CD4-positive, alpha-beta T cell treated with Interferon gamma for 1 hour (primary cell): ENCODE measurements at regions not wholly inside any gene's neighbourhood (a gene's known extent, or its start where the extent isn't known, plus 50 kb on each side); places are given as distances from the start of the nearest gene placed in this dataset.

Source experiments
- DNase-seq: peaks from one replicate; pipeline ENCODE4 v3.0.0-alpha.2; 2020

GRCh38 chr5:10875201-10875768, 114.3 kb upstream of the DAP start:
- no peak for DNase-seq

- no peak for DNase-seq
Measured at GRCh38 chr5:10874541-10874940, 113.5 kb upstream of the DAP start.

- no peak for DNase-seq
Measured at GRCh38 chr5:10870791-10871190, 109.8 kb upstream of the DAP start.

GRCh38 chr5:10868956-10869355, 107.9 kb upstream of the DAP start:
- no peak for DNase-seq

- no peak for DNase-seq
Measured at GRCh38 chr5:10867389-10868303, 106.6 kb upstream of the DAP start.

DNA sequence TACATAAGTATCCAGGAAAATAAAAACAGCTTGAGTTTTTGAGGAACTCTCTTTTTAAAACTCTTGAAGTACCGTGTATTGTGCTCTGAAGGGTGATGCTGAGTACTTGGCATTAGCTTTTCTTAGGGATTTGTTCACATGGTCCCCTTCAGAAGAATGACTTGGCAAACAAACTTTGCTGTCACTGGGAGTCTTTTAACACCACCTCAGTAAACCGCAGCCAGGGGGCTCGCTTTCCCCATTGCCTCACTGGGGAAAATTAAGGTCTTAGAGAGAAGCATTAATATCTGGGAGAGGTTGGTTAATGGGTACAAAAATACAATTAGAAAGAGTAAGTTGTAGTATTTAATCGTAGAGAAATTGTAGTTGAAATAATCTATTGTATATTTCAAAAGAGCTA, 105.9 kb upstream of the DAP start:
- no peak for DNase-seq

DNA sequence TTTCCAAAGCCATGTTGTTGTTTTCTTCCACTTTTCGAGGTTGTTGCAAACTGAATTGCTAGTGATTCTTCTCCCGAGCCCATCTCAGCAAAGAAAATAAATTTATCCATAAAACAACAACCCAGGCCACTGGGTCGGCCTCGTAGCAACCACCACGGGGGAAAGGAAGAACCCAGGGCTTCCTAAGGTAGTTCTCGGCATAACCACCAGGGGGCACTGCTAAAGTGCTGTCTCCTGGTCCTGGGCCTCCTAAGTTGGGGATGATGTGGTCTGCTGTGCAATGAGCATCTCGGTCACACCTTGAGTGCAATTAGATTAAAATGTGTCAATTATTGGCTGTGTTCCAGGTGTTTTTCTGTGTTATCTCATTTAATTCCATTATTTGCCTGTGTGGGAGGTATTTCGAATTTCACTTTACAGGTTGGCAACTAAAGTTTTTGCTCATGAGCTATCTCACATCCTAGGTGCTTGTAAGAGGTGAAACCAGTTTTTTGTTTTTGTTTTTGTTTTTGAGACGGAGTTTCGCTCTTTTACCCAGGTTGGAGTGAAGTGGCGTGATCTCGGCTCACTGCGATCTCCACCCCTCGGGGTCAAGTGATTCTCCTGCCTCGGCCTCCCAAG, 102.8 kb upstream of the DAP start:
- DNase-seq = peak; percentile 25

DNA sequence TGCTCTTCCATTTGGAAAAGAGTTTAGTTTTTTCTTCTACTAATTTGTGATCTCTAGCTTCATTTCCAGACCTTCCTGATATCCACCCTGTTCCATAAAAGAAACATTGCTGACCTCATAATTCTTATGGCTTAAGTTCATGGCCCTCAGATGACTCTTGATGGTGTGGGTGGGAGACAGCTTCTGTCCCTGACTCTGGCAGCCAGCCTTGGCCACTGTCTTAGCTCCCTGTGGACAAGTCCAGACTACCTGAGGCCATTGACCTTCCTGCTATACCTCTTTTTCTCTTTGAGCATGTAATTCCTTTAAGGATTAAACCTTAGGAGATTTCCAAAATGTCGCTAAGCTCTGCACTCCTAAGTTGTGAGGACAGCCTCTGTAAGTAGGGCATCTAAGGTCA, 101.1 kb upstream of the DAP start:
- no peak for DNase-seq

- no peak for DNase-seq
Measured at GRCh38 chr5:10861423-10861790, 100.4 kb upstream of the DAP start.

DNA sequence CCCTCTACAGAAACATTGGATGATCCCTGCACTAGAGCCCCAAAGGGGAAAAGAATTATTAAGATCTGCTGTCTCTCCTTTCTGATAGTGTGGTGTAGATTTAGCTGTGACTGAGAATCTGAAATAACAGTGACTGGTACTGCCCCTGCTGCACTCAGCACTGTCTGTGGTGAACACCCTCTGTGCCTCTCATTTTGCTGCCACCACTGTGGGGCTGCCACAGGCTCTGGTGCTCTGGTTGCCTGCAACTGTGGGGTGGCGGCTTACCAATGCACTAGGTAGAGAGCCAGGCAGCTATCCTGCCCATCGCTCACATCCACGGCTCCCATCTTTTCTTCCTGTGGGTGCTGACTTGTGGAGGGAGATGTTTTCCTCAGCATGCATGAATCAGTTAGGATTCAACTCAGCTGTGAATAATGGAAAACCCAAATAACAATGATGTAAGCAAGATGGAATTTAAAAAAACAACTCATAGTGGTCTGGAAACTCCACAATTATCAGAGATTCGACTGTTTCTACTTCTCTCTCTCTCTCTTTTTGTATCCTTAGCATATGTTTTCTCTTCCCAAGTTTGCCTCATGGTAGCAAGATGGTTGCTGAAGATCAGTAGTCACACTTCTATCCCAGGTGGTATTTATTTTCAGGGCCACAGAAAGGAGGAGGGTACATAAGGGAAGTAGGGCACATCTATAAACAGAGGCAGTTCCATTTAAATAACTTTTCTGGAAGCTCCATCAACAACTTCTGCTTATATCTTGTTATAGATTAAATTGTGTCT, 99.8 kb upstream of the DAP start:
- no peak for DNase-seq

GRCh38 chr5:10860196-10860543, 99.1 kb upstream of the DAP start:
- no peak for DNase-seq

- no peak for DNase-seq
Measured at GRCh38 chr5:10859393-10860195, 98.6 kb upstream of the DAP start.

- DNase-seq = no peak
Measured at GRCh38 chr5:10858945-10859344, 97.9 kb upstream of the DAP start.

- DNase-seq = no peak
Measured at GRCh38 chr5:10858307-10858706, 97.3 kb upstream of the DAP start.

- DNase-seq = no peak
Measured at GRCh38 chr5:10857338-10857733, 96.3 kb upstream of the DAP start.

DNA sequence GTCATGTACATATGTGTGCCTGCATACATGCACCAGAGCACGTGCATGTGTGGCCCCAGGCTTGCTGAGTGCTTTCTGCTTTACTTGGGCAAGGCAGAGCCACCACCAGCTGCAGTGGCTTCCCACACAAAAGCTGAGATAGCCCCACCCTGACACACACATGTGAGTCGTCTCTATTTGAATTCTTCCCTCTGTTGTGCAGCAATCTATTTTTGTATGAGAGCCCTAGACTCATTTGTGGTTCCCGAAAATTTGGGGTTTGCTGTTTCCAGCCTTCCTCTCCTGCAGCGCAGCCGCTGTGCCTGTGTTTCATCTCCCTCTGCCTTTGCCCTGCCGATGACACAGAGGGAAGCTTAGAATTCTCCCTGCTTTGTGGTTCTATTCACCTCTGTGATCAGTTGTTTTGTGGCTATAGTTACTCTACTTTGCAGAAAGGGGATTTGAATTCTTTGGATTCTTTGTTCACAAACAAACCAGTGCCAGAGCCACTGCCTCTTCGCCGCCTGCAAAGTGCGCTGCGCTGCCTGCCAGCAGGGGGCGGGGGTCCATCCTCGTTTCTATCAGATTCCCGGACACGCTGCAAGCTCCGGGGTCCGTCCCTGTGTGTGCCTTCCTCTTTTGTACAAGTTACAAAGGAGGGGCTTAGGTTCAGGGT, 95.8 kb upstream of the DAP start:
- no peak for DNase-seq

DNA sequence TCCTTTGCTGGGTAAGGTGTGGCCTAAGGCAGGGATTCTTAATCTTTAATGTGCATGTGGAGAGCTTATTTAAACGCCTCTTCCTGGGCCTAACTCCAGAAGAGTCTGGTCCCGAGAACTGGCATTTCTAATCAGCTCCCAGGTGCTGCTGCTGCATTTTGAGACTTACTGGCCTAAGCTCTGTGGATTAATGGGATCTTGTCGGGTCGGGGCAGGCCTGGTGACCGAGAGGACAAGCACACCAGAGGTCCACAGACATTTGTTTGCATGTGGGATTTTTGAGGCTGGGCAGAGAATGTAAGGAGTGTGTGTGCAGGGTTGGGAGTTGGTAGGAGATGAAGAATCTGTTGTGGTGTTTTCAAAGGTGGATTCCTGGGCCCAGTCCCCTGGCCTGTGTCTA, 95.0 kb upstream of the DAP start:
- no peak for DNase-seq

GRCh38 chr5:10854506-10855277, 93.7 kb upstream of the DAP start:
- DNase-seq = no peak

DNA sequence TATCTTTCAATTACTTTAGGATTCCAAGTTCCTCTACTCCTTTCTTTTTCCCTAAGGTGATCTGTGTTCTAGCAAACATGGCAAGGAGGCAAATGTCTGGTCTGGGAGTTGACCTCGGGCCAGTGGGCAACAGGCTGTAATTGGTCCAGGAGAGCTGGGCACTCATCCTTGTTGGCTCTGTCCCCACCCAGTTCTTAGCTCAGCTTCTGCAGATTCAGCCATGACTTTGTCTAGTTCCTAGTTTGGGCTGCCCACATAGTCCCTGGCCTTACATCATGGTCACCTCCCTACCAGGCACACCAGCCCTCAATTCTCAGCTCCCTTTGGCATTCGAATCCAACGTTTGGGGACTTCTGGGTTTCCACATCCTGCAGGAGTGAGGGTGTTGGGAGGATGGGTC, 92.1 kb upstream of the DAP start:
- no peak for DNase-seq

DNA sequence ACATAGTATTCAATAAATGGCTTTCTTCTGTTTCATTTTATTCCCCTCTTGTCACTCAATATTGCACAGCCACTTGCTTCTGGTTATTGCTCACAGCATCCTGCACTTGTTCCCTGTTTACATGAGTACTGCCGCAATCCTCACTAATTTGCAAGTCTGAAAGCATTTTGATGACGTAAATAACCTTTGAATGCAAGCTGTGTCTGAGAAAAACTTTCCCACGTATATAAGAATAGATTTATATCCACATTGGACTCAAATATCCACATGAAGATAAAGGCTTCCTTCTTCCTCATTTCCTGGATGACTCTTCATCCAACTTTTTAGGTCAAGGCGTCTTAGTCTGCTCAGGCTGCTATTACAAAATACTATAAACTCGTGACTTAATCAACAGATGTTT, 88.2 kb upstream of the DAP start:
- no peak for DNase-seq

DNA sequence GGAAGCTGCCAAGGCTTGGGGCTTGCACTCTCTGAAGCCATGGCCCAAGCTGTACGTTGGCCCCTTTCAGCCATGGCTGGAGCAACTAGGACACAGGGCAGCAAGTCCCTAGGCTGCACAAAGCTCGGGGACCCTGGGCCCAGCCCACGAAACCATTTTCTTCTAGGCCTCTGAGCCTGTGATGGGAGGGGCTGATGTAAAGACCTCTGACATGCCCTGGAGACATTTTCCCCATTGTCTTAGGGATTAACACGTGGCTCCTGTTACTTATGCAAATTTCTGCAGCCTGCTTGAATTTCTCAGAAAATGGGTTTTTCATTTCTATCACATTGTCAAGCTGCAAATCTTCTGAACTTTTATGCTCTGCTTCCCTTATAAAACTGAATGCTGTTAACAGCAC, 83.0 kb upstream of the DAP start:
- no peak for DNase-seq
